ENCODE measurements at regions not wholly inside any gene's neighbourhood (a gene's known extent, or its start where the extent isn't known, plus 50 kb on each side); places are given as distances from the start of the nearest gene placed in this dataset.

DNA sequence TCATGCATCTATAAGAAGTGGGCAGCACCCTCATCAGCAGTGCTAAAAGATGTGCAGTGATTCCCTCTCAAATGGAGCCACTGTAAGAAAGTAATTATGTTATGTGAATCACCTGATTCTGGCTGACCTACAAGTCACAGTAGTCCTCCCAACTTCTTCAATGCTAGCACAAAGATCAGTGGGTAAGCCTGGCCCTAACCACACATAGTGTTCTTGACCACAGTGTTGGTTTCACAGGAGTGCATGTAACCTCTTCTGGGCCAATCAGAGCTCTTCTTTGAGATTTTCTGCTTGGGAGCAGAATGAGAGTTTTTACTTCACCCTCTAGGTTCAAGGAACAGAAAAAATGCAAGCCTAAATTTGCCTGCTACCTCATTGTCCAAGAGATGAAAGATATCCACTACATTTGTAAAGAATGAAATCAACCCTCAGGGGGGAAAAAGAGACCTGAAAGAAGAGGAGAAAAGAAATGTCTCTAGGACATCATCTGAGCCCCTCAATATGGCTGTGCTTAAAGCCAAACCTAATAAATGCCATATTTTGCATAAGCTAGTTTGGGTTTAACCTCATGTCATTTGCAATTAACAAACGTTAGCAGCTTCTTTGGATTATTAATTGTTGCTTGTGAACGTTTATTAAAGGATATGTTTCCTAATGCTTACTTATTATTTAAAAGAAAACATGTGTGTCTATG lies 65.3 kb upstream of the ADRB2 start:
- TF ChIP-seq, protein P1, sequence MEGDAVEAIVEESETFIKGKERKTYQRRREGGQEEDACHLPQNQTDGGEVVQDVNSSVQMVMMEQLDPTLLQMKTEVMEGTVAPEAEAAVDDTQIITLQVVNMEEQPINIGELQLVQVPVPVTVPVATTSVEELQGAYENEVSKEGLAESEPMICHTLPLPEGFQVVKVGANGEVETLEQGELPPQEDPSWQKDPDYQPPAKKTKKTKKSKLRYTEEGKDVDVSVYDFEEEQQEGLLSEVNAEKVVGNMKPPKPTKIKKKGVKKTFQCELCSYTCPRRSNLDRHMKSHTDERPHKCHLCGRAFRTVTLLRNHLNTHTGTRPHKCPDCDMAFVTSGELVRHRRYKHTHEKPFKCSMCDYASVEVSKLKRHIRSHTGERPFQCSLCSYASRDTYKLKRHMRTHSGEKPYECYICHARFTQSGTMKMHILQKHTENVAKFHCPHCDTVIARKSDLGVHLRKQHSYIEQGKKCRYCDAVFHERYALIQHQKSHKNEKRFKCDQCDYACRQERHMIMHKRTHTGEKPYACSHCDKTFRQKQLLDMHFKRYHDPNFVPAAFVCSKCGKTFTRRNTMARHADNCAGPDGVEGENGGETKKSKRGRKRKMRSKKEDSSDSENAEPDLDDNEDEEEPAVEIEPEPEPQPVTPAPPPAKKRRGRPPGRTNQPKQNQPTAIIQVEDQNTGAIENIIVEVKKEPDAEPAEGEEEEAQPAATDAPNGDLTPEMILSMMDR (IDR thresholded peaks at IDR 0.05), result no peak
- no peak for TF ChIP-seq POLR2A (IDR thresholded peaks at IDR 0.05)
- TF ChIP-seq POLR2AphosphoS5 (IDR thresholded peaks at IDR 0.05; ENCODE audit: insufficient read depth in 1 of 2, low read depth in 1 of 2), result no peak

Measured in vagina (tissue), 2 donors.